ENCODE measurements at regions not wholly inside any gene's neighbourhood (a gene's known extent, or its start where the extent isn't known, plus 50 kb on each side); places are given as distances from the start of the nearest gene placed in this dataset.
"Not testable (repeated sequence)": the region's sequence is repeated elsewhere in the genome, so short reads cannot be mapped to it uniquely, and the experiment has no call there.

GRCh38 chr14:89067293-89067972 is 243.0 kb downstream of the TTC8 start:
- DNase-seq, result no peak

GRCh38 chr14:89078021-89078795 is 253.8 kb downstream of the TTC8 start:
- no peak for DNase-seq

DNA sequence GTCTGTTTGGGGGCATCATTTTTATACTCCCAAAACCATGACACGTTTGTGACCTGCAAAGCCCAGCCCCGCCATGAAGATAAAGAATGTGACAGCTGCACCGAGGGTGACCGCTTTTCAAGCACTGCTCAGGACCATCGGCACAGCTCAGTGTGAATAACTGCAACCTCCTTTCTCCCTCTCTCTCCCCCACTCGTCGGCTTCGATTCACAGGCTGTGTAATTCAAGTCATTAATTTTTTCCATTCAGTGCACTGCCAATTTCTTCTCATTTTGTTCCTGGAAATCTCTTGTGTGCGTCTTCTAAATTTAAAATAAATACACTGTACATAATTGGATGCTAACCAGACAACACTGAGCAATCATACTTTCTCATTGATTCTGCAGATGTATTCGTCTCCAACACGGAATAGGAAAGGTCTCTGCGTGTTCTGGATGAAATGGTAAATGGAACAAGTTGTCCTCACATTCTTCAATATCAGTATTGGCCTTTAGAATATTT is 260.8 kb downstream of the TTC8 start:
- DNase-seq, result no peak

GRCh38 chr14:89085737-89086382 is 261.4 kb downstream of the TTC8 start:
- no peak for DNase-seq

GRCh38 chr14:89088530-89088929 is 264.1 kb downstream of the TTC8 start:
- no peak for DNase-seq

- DNase-seq, result no peak
Observed at GRCh38 chr14:89089330-89089729, 264.9 kb downstream of the TTC8 start.

GRCh38 chr14:89091781-89092180 is 267.3 kb downstream of the TTC8 start:
- no peak for DNase-seq

GRCh38 chr14:89093083-89093730 is 268.8 kb downstream of the TTC8 start:
- DNase-seq, result no peak

- DNase-seq, result no peak
Observed at GRCh38 chr14:89095036-89095435, 270.6 kb downstream of the TTC8 start.

GRCh38 chr14:89096946-89097345 is 272.5 kb downstream of the TTC8 start:
- no peak for DNase-seq

- no peak for DNase-seq
Observed at GRCh38 chr14:89098254-89098653, 273.8 kb downstream of the TTC8 start.

DNA sequence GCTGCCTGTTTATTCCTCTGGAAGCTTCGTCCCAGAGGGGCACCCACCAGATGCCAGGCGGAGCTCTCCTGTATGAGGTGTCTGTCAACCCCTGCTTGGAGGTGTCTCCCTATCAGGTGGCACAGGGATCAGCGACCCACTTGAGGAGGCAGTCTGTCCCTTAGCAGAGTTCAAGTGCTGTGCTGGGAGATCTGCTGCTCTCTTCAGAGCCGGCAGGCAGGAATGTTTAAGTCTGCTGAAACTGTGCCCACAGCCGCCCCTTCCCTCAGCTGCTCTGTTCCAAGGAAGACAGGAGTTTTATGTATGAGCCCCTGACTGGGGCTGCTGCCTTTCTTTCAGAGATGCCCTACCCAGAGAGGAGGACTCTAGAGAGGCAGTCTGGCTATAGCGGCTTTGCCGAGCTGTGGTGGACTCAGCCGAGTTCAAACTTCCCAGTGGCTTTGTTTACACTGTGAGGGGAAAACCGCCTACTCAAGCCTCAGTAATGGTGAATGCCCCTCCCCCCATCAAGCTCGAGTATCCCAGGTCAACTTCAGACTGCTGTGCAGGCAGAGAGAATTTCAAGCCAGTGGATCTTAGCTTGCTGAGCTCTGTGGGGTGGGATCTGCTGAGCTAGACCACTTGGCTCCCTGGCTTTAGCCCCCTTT is 279.8 kb downstream of the TTC8 start:
- not testable (repeated sequence) for DNase-seq

DNA sequence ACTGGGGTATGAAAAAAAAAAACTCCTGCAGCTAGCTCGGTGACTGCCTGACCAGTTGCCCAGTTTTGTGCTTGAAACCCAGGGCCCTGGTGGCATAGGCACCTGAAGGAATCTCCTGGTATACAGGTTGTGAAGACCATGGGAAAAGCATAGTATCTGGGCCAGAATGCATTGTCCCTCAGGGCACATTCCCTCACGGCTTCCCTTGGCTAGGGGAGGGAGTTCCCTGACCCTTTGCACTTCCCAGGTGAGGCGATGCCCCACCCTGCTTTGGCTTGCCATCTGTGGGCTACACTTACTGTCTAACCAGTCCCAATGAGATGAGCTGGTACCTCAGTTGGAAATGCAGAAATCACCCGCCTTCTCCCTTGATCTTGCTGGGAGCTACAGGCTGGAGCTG is 280.4 kb downstream of the TTC8 start:
- not testable (repeated sequence) for DNase-seq
